Heart left ventricle (tissue), 16 donors: ENCODE measurements at regions not wholly inside any gene's neighbourhood (a gene's known extent, or its start where the extent isn't known, plus 50 kb on each side); places are given as distances from the start of the nearest gene placed in this dataset.

ENCODE experiments used
- ATAC-seq, 4 donors: fragments of 200-7000 bp; cut with Tn5 transposase; one replicate each; pipeline ENCODE4 v1.9.1; 2020 to 2022; ENCODE audit warnings: moderate library complexity in 4 of 4, mild to moderate bottlenecking in 3 of 4, moderate number of reproducible peaks in 1 of 4
- DNase-seq, 5 donors: peaks; one replicate each; pipeline ENCODE4 v3.0.0-alpha.2; 2020
- H3K27ac ChIP-seq, 12 donors: fragments of 200-600 bp; sonication (generic) in 4 of 12; one replicate each; pipeline versions ENCODE4 v1.5.0 to v1.8.0; 2016 to 2022; ENCODE audit warnings: mild to moderate bottlenecking in 2 of 12
- H3K27me3 ChIP-seq, 9 donors: fragments of 200-600 bp; sonication (generic) in 2 of 9; one replicate each; pipeline versions ENCODE4 v1.5.1 to v1.8.0; 2016 to 2022; ENCODE audit warnings: mild to moderate bottlenecking in 3 of 9
- H3K36me3 ChIP-seq, 9 donors: fragments of 200-600 bp; sonication (generic) in 2 of 9; one replicate each; pipeline versions ENCODE4 v1.5.0 to v1.8.0; 2018 to 2022; ENCODE audit warnings: mild to moderate bottlenecking in 2 of 9
- H3K4me1 ChIP-seq, 12 donors: fragments of 200-600 bp; sonication (generic) in 4 of 12; one replicate each; pipeline versions ENCODE4 v1.5.0 to v1.8.0; 2016 to 2022; ENCODE audit warnings: mild to moderate bottlenecking in 3 of 12
- H3K4me3 ChIP-seq, 12 donors: fragments of 200-600 bp; sonication (generic) in 4 of 12; one replicate each; pipeline versions ENCODE4 v1.5.0 to v1.8.0; 2017 to 2022; ENCODE audit warnings: mild to moderate bottlenecking in 9 of 12, moderate library complexity in 4 of 12
- H3K9me3 ChIP-seq, 12 donors: fragments of 200-600 bp; sonication (generic) in 4 of 12; one replicate each; pipeline versions ENCODE4 v1.5.0 to v1.8.0; 2016 to 2022; ENCODE audit warnings: mild to moderate bottlenecking in 1 of 12
- POLR2A ChIP-seq, 2 donors: fragments of 450-650 bp; IDR thresholded peaks; one replicate each; pipeline ENCODE4 v1.6.1; 2017; ENCODE audit warnings: antibody characterized with exemption in 2 of 2, mild to moderate bottlenecking in 2 of 2, moderate library complexity in 2 of 2
- WGBS, 4 donors: extraction: QIAGEN DNeasy Blood & Tissue Kit in 2 of 4; methylation state at CpG; one replicate each; pipeline versions ENCODE4 v1.1.5 to v1.1.7; 2013 to 2018; 5-methylcytosine and 5-hydroxymethylcytosine counted together
- intact Hi-C, 10 donors: fragments of 100-400 bp; cut with DNase I; formaldehyde crosslinking; loops; one replicate each; pipeline versions ENCODE4 v1.11.1 to v1.14.2; 2022
- TF ChIP-seq, protein P1 (sequence below), 12 donors: fragments of 200-600 bp; sonication (generic) in 4 of 12; IDR thresholded peaks; one replicate each; pipeline versions ENCODE4 v1.5.0 to v1.8.0; 2018 to 2022; ENCODE audit warnings: antibody characterized with exemption in 12 of 12, mild to moderate bottlenecking in 5 of 12
- donor health status: ischemic (EF 13 %, LVEDD 7.1; RV severe dilation, severe dysfunction).
- donor health status: healthy with polysubstance abuse.
- donor health status: DM: no; HTN: yes; CAD: no.
- donor health status: DM: no; HTN: no; CAD: no.
- donor health status: ischemic (EF 25% LVEDD 6.9; RV normal size, moderate dysfunction).
- donor health status: ischemic (EF 25% LVEDD 5.7; RV mildly dilated, moderate dysfunction).
- donor health status: healthy.
- donor health status: DM: yes; HTN: yes; CAD: no.
- donor health status: ischemic (EF 35%, LVEDD 5.7; RV mildly dilated, moderate dysfunction).
- donor health status: nonischemic (EF 11% LVEDD 7.7; RV severe dilation, severe dysfunction).
- donor health status: DM: yes; HTN: yes; CAD: no.
- donor health status: PGD.
- donor health status: ischemic (EF 29% LVEDD 5.4; RV normal size, mild dysfunction).
- donor health status: nonischemic (EF 23%, LVEDD 6.1; RV moderate dilation, normal function).

GRCh38 chr12:105744371-105745058, 394.2 kb downstream of the NUAK1 start:
- H3K27ac ChIP-seq = no peak overlapping the region
- peaks cover 0 to 3% (median 0%) of the 10 kb centered on the region in 9 donors for H3K27me3 ChIP-seq
- 78 to 89% (median 81%) methylated on average over 4 of the region's 4 CpGs for WGBS, 4 donors
- TF ChIP-seq POLR2A (IDR thresholded peaks at IDR 0.05) = no peak
- TF ChIP-seq, protein P1, sequence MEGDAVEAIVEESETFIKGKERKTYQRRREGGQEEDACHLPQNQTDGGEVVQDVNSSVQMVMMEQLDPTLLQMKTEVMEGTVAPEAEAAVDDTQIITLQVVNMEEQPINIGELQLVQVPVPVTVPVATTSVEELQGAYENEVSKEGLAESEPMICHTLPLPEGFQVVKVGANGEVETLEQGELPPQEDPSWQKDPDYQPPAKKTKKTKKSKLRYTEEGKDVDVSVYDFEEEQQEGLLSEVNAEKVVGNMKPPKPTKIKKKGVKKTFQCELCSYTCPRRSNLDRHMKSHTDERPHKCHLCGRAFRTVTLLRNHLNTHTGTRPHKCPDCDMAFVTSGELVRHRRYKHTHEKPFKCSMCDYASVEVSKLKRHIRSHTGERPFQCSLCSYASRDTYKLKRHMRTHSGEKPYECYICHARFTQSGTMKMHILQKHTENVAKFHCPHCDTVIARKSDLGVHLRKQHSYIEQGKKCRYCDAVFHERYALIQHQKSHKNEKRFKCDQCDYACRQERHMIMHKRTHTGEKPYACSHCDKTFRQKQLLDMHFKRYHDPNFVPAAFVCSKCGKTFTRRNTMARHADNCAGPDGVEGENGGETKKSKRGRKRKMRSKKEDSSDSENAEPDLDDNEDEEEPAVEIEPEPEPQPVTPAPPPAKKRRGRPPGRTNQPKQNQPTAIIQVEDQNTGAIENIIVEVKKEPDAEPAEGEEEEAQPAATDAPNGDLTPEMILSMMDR (IDR thresholded peaks at IDR 0.05) = no peak
- H3K4me1 ChIP-seq = peaks cover 15 to 51% (median 43%) of the 10 kb centered on the region in 12 donors
- DNase-seq (no peak), ATAC-seq (no peak)
- intact Hi-C loops = loop anchor here in 2 of 10 donors (5.0 to 10.0 kb wide), 2 partner anchors 87 to 390 kb away; partner anchors contain the start of gene NUAK1 (in 1 of the 2)
- no peak overlapping the region for H3K4me3 ChIP-seq
- no peaks in the 10 kb centered on the region for H3K9me3 ChIP-seq
- H3K36me3 ChIP-seq = no peaks in the 10 kb centered on the region

GRCh38 chr12:105745811-105746210, 392.9 kb downstream of the NUAK1 start:
- peaks cover 0 to 3% (median 0%) of the 10 kb centered on the region in 9 donors for H3K27me3 ChIP-seq
- H3K36me3 ChIP-seq = no peaks in the 10 kb centered on the region
- H3K27ac ChIP-seq = no peak overlapping the region
- no peak for DNase-seq
- H3K4me1 ChIP-seq = peaks cover 6 to 41% (median 34%) of the 10 kb centered on the region in 12 donors
- TF ChIP-seq, protein P1 (IDR thresholded peaks at IDR 0.05) = no peak
- no peak for TF ChIP-seq POLR2A (IDR thresholded peaks at IDR 0.05)
- ATAC-seq = no peak
- no peaks in the 10 kb centered on the region for H3K9me3 ChIP-seq
- H3K4me3 ChIP-seq = no peak overlapping the region
- intact Hi-C loops = loop anchor here in 1 of 10 donors (10.0 kb wide), 1 partner anchor 389 kb away; the partner anchor contains the start of gene NUAK1
- WGBS, 4 donors = 94 to 96% (median 95%) methylated on average over 4 of the region's 4 CpGs

- peak in 3 of 4 donors; percentile 71 to 85 (median 84) for ATAC-seq
These were observed 389.8 kb downstream of the NUAK1 start for GRCh38 chr12:105748806-105749600.

More at GRCh38 chr12:105748806-105749600, 389.8 kb downstream of the NUAK1 start:
- H3K4me1 ChIP-seq = peaks cover 0 to 19% (median 13%) of the 10 kb centered on the region in 12 donors
- H3K4me3 ChIP-seq = no peak overlapping the region
- DNase-seq = peak in 4 of 5 donors; percentile 36 to 66 (median 60)
- WGBS, 4 donors = 25 to 36% (median 31%) methylated on average over 9 of the region's 9 CpGs
- no peaks in the 10 kb centered on the region for H3K9me3 ChIP-seq
- intact Hi-C loops = loop anchor here in 1 of 10 donors (10.0 kb wide), 1 partner anchor 386 kb away; the partner anchor contains the start of gene NUAK1
- peak overlapping the region in 5 of 12 donors; percentile 30 to 52 (median 43) for H3K27ac ChIP-seq
- H3K27me3 ChIP-seq = peaks cover 0 to 3% (median 0%) of the 10 kb centered on the region in 9 donors
- TF ChIP-seq, protein P1 (IDR thresholded peaks at IDR 0.05) = no peak
- no peak for TF ChIP-seq POLR2A (IDR thresholded peaks at IDR 0.05)
- no peaks in the 10 kb centered on the region for H3K36me3 ChIP-seq
